OCI-LY7 (cell line): ENCODE measurements at regions not wholly inside any gene's neighbourhood (a gene's known extent, or its start where the extent isn't known, plus 50 kb on each side); places are given as distances from the start of the nearest gene placed in this dataset.

ENCODE experiments used
- CTCF ChIP-seq: fragments of 200-600 bp; sonication (generic); conservative IDR thresholded peaks from 2 replicates; pipeline ENCODE4 v1.5.1; 2014; ENCODE audit warnings: mild to moderate bottlenecking, antibody characterized with exemption, low read length, moderate library complexity, mixed read lengths
- EZH2phosphoT487 ChIP-seq: fragments of 200-600 bp; sonication (generic); IDR thresholded peaks from 2 replicates; pipeline ENCODE4 v1.6.1; 2018; ENCODE audit warnings: low read depth, borderline replicate concordance, mild to moderate bottlenecking, mixed run types, antibody characterized with exemption, low read length, moderate library complexity, mixed read lengths

GRCh38 chr20:62587757-62588402 lies 54.4 kb upstream of the SLCO4A1 start:
- TF ChIP-seq CTCF, result no peak
- TF ChIP-seq EZH2phosphoT487, result no peak
